HG03469 (cell line): ENCODE measurements at regions not wholly inside any gene's neighbourhood (a gene's known extent, or its start where the extent isn't known, plus 50 kb on each side); places are given as distances from the start of the nearest gene placed in this dataset.
"Not testable (repeated sequence)": the region's sequence is repeated elsewhere in the genome, so short reads cannot be mapped to it uniquely, and the experiment has no call there.

Source experiments
- ATAC-seq: cut with Tn5 transposase; IDR thresholded peaks from one replicate; pipeline ENCODE4 v1.9.1; 2021; ENCODE audit warnings: mild to moderate bottlenecking, moderate library complexity, moderate number of reproducible peaks; ENCODE audit not compliant: unreplicated experiment

DNA sequence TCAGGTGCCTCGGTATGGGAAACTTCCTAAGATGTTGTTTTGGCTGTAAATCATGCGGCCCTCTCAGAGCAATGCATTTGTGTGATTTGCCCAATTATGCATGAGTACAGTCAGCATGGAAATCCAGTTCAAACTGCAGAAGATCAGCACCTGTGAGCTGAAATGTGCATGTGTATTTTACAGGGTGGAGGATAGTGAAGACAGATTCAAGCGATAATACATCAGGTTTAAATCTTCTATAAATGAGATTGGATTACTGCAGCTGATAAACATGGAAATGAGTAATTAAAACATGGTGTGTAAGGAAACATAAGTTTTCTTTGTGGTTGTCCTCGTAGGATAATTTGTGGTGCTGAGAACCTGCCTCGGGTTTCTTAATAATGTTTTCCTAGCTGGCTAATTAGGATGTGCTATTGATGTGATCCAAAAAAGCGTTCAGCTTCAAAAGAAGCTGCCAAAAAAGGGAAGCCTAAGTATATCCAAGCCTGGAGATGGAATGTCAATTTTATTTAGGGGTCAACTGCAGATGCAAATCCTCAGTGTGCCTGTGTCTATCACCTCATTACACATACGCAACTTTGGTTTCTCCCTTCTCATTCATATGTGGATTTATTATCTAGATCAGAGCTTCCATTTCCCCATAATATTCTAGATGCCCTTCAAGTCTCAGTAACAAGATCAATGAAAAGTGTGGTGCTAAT, 117.1 kb upstream of the CCDC28A start:
- no peak for ATAC-seq

- ATAC-seq: no peak
Measured at GRCh38 chr6:138657065-138657425, 116.5 kb upstream of the CCDC28A start.

GRCh38 chr6:138659998-138660397, 113.6 kb upstream of the CCDC28A start:
- ATAC-seq: no peak

GRCh38 chr6:138662471-138662870, 111.1 kb upstream of the CCDC28A start:
- ATAC-seq: no peak

- ATAC-seq: no peak
Measured at GRCh38 chr6:138663892-138664291, 109.7 kb upstream of the CCDC28A start.

GRCh38 chr6:138664745-138665144, 108.8 kb upstream of the CCDC28A start:
- no peak for ATAC-seq

DNA sequence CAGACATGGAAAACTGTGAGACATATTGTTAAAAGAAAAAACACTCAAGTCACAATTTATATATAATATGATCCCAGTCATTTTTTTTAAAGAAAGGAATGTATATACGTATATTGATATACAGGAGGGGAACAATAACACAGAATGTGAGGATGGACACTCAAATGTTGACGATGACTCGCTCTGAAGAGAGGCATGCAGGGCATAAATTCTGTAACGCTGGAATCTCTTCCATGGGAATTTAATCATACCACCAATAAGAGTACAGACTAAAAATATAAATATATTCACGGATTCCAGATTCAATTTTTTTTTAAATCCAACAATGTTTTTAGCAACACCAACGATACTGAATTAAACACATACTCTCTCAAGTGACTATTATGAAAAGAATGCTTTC, 106.9 kb upstream of the CCDC28A start:
- no peak for ATAC-seq

DNA sequence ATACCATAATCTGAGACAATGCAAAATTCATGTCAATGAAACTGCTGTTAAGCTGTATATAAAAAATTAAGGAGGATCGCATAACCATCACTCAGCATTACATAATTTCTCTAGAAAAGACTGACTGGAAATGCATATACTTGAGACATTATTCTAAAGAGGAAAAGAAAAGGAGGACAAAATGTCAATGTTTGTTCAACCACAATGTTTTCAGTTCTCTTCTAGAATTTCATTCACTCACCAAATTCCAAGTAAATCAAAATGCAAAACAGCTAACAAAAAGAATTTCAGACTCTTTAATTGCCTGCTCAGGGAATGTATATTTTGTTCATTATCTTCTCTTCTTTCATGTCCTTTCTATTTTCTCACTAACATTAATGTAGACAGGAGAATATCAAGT, 106.2 kb upstream of the CCDC28A start:
- no peak for ATAC-seq

GRCh38 chr6:138671351-138671750, 102.2 kb upstream of the CCDC28A start:
- ATAC-seq: no peak

GRCh38 chr6:138673346-138674014, 100.1 kb upstream of the CCDC28A start:
- ATAC-seq: no peak

- ATAC-seq: not testable (repeated sequence)
Measured at GRCh38 chr6:138674444-138674843, 99.1 kb upstream of the CCDC28A start.

GRCh38 chr6:138677538-138677937, 96.0 kb upstream of the CCDC28A start:
- no peak for ATAC-seq

- ATAC-seq: no peak
Measured at GRCh38 chr6:138678168-138678567, 95.4 kb upstream of the CCDC28A start.

DNA sequence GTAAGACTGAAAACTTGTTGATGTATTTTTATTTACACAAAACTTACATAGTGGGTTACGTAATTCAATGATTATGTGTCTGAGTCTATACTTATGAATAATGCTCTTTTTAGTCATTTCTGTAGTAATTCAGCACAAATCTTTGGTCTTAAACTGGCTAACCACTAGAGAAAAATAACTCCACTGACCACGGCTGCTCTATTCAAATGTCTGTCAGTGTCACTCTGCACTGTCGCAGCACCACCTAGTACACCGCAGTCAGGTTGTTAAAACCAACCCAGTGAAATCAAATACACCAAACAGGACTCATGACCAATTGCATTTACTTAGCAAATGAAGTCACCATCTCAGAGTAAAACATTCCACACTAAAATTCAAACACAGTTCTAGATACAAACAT, 93.5 kb upstream of the CCDC28A start:
- no peak for ATAC-seq

- no peak for ATAC-seq
Measured at GRCh38 chr6:138681627-138682026, 91.9 kb upstream of the CCDC28A start.

GRCh38 chr6:138682704-138683527, 90.7 kb upstream of the CCDC28A start:
- ATAC-seq: no peak

- ATAC-seq: no peak
Measured at GRCh38 chr6:138685257-138685656, 88.3 kb upstream of the CCDC28A start.

DNA sequence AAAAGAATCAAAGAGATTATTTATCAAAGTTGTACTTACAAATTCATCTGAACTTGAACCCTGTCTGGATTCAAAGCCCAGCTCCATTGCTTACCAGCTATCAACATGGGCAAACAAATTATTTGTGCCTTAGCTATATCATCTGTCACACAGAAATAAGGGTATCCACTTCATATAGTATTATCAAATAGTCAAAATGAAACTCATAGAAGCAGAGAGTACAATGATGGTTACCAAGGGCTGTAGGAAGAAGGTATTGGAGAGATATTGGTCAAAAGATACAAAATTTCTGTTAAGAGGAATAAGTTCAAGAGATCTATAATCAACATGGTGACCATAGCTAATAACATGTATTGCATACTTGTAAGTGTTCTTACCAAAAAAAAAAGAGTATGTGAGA, 87.8 kb upstream of the CCDC28A start:
- no peak for ATAC-seq

DNA sequence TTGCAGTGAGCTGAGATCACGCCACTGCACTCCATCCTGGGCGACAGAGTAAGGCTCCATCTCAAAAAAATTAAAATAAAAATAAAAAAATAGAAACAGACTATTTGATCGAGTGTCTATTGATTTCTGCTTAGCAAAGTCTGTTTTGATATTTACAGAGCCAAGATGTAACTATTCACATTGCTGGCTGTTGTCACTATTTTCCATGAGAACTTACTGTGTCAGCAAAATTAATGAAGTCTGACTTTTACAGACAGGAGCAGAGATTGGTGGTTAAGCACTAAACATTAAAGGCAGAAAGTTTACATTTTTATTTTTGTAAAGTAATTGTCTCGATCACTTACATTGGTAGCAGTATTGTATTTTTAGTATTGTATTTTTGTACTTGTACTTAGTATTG, 85.0 kb upstream of the CCDC28A start:
- ATAC-seq: no peak

- no peak for ATAC-seq
Measured at GRCh38 chr6:138689849-138690248, 83.7 kb upstream of the CCDC28A start.

DNA sequence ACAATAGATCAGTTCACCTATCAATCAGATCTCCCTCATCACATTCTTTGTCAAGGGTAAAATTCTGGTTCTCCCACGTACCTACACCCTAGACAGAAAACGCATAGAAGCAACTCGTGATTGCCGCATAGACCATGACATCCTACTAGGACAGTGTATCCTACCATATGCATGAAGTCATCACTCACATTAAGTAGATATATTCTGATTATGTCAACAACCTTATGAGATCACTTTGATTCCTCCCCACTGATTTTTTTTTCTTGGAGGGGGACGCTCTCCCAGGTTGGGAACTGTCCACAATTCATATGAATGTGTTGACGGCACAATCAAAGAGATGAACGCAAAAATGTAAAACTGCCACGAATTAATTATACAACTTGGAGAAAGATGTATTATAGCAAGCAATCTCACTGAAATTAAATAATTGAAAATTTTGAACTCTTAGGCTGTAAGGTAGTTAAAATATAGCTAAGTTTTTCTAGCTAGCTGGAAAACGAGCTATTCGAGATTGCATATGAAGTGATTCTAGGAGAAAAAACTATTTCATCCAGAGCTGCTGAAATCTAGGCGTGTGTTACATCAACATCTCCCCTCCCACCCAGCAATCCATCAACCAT, 82.5 kb upstream of the CCDC28A start:
- ATAC-seq: no peak
